CD4-positive, alpha-beta T cell treated with Interleukin-10 for 1 hour (primary cell): ENCODE measurements at regions not wholly inside any gene's neighbourhood (a gene's known extent, or its start where the extent isn't known, plus 50 kb on each side); places are given as distances from the start of the nearest gene placed in this dataset.
"Not testable (repeated sequence)": the region's sequence is repeated elsewhere in the genome, so short reads cannot be mapped to it uniquely, and the experiment has no call there.

Experiments
- DNase-seq: peaks from one replicate; pipeline ENCODE4 v3.0.0-alpha.2; 2020

DNA sequence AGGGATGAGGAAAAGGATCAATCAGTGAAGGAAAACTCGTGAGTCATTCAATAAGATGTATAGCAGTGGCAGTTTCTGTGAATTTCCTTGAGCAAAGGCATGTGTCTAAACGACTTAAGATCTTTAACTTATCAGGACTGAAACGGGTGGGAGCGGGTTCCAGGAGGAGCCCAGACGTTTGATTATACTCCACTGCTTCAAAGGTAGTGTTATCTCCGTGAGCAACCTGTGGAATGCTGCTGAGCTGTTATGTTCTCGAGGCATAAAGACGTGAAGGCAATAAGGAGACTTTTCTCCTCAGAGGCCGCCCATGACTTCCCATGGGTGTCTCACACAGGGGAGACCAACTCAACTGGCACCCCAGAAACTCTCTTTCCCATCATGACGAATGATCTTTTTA lies 72.7 kb upstream of the DLGAP1 start:
- not testable (repeated sequence) for DNase-seq

GRCh38 chr18:4524096-4524495 lies 69.0 kb upstream of the DLGAP1 start:
- DNase-seq = no peak

DNA sequence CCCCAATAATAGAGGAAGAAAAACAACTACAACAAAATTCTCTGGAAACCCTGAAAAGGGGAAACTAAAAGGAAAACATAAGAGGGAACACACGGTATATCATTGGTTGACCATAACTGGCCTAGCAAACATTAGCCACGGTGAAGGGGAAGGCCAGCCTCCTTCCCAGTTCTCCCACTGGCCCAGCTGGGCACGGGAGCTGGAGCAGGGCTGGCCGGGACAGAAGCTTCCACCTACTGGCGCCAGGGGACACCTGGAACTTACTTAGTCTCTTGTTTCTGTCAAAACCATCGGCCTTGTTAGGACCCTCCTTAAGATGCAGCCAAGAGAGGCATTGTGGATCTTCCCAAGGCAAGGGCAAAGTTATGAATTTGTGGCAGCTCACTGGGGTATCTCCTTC lies 56.1 kb upstream of the DLGAP1 start:
- no peak for DNase-seq

DNA sequence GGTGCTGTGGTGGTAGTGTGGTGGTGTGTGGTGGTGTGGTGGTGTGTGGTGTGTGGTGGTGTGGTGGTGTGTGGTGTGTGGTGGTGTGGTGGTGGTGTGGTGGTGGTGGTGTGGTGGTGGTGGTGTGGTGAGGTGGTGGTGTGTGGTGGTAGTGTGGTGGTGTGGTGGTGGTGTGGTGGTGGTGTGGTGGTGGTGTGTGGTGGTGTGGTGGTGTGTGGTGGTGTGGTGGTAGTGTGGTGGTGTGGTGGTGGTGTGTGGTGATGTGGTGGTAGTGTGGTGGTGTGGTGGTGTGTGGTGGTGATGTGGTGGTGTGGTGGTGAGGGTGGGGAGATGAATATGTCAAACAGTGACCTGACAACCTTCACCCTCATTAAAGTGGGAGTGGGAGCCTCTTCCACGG lies 55.6 kb upstream of the DLGAP1 start:
- no peak for DNase-seq

- DNase-seq = no peak
These were observed 55.1 kb upstream of the DLGAP1 start for GRCh38 chr18:4510160-4510559.
